ENCODE measurements at regions not wholly inside any gene's neighbourhood (a gene's known extent, or its start where the extent isn't known, plus 50 kb on each side); places are given as distances from the start of the nearest gene placed in this dataset.
"Not testable (repeated sequence)": the region's sequence is repeated elsewhere in the genome, so short reads cannot be mapped to it uniquely, and the experiment has no call there.

DNA sequence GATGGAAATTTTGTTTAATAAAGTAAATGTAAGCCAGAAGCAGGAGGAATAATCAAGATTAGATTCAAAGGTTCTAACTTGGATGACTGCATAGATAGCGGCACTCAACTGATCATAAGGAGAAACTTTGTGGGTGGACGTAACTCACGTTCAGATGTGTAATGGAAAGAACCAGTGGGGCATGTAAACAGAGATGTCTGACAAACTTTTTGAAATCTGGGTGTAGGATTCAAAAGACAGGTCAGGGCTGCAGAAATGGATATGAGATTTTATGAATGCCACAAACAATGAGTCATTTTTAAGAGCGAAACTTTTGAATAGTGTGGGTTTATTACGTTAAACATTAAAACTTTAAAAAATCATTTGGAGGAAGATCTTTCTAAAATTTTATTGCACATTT lies 375.6 kb downstream of the GBA3 start:
- DNase-seq: no peak

DNA sequence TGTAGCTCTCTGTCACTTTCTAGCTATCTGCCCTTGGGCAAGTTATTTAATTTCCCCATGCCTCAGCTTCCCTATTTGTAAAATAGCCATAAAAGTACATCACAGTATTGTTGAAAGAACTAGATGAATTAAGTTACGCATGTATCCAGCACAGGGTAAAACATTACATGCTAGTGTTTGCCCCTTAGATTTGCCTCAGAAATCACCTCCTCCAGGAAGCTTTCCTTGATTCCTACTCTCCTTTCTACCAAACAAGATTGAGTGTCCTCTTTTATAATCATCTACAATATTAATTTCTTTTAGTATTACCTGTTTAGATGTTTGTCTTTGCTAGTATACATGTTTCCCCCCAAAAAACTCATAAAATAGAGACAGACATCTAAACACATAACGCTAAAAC lies 369.5 kb downstream of the GBA3 start:
- DNase-seq: no peak

DNA sequence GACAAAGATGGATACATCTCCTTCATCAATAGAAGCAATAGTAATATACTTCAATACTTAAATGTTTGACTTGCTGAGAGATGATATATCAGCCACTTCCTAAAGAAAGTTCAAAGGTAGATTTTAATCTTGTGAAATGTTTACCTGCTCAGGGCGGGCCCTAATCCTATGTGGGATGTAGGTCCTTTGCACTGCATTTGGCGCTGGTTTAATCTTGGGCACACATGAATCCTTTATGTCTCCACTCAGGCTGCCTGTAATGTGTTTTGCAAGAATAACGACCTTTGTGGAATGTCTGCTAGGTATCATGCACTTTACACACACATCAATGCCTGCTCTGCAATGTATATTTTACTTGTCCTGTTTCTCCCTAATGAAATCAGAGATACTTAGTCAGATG lies 368.7 kb downstream of the GBA3 start:
- DNase-seq: no peak

DNA sequence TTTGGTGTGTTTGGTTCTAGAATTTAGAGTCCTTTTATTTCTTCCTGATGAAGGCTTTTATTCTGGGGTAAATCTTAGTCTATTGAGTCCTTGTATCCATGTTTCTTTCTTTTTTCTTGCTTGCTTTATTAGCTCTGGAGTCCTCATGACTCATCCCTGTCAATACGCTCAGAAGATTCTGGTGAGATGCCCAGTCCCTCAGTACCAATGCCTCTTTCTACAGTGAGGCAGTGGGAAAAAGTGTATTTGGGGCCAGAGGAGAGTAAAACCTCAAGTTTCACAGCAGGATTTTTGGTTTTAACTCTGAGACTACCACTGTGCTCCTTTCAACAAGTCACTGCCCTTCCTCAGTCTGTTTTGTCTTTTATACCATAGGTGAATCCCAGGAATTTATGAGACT lies 368.0 kb downstream of the GBA3 start:
- DNase-seq: no peak

DNA sequence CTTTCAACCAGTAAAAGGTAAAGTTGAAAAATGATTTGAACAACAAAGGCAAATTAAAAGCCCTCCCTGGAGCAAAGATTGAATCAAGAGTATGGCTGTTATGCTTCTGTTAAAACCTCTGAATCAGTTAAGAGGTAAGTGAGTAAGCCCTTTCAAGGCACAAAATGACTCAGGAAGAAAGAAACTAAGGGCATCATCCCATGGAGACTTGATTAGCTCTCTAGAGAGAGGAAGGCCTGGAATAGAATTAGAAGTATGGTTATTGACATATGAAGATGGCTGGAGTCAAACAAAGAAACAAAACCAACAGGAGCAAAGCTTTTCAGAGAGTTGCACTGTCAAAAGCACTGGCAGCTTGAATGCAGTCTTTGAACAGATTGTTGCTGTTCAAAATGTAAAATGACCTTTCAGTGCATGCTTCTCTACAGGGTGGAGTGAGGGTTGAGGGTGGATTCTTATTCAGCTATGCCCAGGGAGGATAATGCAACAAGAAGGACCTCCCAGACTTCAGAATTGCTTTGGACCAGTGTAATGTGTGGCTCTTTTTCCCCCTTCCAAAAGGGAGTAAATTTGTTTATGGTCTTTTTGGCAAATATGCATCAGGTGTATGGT lies 365.5 kb downstream of the GBA3 start:
- no peak for DNase-seq

DNA sequence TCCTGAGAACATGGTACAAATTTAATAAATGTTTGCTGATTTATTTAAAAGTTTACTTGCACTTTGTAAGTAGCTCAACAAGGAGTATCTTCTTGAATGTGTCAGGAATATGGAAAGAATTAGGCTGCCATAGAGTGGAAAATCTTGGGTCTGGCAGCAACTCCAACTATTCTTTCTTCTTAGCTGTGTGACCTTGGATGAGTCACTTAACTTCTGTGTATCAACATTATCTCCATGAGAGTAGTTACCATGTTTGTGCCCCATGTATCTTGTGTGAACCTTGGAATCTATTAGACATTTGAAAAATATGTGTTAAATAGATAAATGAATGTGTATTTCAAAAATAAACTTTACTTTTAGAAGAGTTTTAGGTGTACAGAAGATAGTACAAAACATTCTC lies 348.8 kb downstream of the GBA3 start:
- no peak for DNase-seq

DNA sequence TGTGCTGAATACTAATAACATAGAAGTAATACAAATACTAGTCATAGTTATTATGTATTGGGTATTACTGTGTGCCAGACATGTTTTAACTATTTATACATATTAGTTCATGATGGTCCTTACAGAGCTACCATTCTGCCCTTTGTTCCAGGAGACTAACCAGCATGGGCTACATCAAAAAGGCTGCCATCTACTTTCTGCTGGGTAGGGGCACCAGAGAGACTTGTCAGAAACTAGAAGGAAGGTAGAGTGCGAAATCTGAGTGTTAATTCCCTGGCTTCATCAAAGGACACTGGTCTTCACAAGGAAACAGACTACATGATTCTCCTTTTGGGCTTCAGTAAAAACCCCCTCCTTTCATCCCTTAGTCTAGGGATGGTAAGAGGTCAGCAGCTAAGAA lies 347.8 kb downstream of the GBA3 start:
- DNase-seq: no peak

DNA sequence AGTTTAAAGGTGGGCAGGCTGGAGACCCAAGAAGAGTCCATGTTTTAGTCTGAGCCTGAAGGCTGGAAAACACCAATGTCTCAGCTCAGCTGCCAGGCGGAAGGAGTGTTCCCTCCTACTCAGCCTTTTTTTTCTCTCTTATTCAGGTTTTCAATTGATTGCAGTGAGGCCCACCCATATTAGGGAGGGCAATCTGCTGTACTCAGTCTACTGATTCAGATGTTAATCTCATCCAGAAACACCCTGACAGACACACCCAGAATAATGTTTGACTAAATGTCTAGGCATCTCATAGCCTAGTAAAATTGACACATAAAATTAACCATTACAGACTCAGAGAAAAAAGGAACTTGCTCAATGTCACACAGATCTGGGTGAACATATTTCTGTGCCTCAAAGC lies 347.1 kb downstream of the GBA3 start:
- DNase-seq: no peak

DNA sequence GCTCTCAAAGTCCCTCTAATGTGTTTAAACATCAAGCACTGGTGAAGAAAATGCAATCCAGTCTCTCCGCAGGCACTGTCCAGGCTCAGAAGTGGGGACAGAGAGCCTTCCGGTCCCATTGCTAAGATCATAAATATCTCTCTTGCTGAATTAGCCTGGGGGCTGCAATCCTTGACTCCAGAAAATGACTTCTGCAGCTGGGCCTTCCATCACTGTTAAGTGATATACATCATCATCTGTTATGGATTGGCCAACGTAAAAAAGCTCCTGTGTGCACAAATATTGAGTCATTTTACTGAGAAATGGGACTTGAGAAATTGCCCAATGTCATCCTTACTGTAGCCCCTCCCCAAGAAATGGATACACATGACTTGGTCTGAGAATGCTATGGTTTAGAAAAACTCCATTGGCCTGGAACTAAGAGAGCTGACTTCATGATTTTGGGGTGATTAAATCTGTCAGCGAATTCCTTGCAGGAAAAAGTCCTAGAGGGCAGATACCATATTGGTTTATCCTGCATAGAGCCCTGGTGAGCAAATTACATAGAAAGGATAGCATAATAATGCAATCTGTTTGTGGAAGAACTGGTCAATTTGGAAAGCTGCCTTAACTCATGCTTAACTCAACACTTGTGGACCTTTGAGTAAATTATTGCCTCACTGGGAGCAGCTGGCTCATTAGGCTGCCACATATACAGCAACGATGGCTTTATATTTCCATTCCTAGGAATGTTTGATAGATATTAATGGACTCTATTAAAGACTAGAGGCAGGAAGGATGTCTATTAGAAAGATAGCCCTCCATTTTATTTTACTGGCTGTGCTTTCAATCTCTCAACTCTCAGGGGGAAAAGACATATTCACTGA lies 346.1 kb downstream of the GBA3 start:
- no peak for DNase-seq

DNA sequence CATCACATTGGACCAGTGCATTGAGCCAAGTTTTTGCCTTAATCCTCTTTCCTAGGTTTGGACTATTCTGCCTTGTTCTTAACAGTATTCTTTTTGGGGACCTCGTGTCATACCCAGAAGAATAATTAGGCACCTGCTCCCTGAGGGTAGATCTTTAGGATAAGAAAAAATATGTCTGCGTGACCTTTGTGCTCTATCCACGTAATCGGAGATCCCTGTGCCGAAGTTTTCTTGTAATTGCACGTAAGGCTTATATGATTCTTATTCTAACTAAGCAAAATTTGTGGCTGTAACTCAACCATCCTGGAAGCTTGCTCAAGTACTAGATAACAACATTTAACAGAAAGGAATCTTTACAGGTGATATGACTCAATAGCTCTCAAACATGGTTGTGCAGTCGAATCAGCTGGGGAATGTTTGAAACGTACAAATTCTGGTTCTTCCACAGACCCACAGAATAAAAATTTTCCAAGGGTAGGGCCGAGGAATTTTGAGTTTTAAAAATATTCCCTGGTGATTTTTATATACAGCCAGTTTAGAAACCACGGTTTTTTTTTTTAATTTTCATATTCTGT lies 344.3 kb downstream of the GBA3 start:
- no peak for DNase-seq

DNA sequence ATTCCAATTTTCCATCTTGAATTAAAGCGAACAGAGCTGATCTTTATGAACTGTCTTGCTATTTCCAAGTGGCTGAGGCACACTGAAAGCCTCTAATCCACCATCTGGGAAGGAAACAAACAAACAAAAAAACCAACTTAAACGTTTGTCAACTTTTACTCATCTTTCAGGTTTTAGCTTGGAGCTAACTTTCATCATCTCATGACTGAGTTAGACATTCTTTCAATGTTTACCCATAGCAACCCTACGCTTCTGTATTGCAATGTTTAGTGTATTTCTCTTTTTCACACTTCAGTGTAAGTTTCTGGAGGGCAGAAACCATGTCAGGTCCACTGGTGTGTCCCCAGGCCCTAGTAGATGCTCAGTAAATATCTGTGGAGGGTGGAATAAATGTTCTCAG lies 343.8 kb downstream of the GBA3 start:
- no peak for DNase-seq

DNA sequence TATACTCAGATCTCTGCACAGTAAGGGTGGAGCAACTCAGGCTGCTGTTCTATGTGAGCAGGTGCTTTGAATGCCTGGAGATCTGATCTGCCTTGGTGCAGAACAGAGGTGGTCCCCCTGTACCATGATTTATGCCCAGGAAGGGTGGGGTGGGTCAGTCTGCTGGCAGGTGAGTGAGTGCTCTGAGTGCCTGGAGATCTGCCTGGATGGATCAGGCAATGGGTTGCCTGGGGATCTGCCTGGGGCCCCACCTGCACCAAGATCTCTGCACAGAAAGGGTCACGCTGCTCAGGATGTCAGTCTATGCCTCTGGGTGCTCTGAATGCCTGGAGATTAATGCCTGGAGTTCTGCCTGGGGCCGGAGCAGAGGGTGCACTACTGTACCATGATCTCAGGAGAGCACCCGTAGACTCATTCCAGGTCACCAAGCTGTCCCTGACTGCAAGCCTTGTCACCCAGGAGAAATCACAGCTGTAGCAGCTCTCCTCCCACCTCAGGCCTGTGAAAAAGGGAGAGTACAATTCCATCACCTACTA lies 342.9 kb downstream of the GBA3 start:
- no peak for DNase-seq

DNA sequence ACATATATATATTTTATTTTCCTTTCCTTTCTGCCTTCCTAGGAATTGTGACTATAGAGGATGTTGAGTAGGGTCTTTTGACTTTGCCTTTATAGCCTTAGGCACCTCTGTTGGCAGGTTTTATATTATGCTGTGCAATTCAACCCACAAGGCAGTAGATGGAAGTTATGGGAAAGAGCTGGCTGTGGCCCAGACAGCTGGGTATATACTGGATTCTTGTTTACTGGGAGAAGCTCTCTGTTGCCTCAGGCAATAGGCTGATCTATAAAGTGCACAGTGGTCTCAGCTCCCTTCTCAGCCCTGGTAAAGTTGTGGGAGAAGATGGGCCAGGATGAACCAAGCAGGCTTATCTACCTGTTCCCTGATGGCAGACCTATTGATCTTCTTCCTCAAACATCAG lies 342.0 kb downstream of the GBA3 start:
- DNase-seq: no peak

DNA sequence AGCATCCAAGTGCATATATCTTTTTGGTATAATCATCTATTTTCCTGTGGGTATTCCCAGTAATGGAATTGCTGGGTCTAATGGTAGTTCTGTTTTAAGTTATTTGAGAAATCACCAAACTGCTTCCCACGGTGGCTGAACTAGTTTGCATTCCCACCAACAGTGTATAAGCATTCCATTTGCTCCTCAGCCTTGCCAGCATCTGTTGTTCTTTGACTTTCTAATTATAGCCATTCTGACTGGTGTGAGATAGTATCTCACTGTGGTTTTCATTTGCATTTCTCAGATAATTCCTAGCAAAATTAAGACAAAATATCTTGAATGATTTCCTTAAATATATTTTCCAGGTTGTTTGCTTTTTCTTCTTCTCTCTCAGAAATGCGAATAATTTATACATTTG lies 341.1 kb downstream of the GBA3 start:
- no peak for DNase-seq

DNA sequence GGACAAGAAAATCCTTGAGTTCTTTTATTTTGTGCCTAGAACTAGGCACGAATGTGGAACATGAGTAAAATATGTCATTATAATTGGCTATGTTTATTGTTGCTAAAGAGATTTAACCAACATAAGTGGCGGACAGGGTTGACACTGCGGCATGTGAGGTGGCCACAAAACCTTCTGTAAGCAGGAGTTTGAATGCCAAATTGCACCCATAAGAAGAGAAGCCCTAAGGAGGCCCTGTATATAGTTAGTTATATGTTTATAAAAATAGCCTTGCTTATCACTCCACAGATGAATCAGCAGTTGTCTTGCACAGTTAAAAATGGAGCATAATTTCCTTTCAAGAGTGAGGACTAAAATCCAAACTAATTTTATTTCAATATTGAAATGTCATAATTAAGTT lies 336.1 kb downstream of the GBA3 start:
- DNase-seq: no peak

DNA sequence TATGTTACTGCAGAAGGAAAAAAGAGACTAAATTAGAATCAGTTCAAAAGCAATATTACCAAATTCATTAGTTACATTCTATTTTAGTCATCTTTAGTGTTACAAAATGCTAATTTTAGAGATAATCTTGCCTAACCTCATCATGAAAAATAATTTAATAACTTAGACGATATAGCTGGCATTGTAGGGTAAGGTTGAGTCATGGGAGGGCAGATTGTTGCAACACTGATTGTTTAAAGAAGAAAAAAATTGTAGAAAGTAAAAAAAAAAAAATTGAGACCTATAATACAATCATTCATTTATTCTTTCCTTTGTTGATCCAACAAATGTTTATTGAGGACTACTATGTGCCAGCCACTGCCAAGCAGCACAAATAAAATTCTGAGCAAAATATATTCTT lies 330.9 kb downstream of the GBA3 start:
- DNase-seq: no peak

DNA sequence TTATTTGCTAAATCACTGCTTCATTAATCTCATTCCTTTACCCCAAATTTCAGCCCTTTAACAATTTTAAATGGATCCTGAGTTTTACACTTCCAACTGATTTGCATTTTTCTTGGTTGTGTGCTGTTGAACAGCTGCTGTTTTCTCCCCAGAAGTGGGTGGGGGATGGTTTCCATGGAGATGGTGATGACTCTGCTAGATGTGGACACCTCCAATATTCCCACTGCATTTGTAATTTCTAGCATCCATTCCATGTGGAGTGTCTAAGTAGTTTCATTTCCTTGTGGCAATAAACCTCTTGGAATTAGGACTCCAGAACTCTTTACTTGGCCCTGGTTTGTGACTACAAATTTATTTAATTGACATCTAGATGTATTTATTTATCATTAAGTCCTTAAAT lies 330.4 kb downstream of the GBA3 start:
- DNase-seq: no peak

DNA sequence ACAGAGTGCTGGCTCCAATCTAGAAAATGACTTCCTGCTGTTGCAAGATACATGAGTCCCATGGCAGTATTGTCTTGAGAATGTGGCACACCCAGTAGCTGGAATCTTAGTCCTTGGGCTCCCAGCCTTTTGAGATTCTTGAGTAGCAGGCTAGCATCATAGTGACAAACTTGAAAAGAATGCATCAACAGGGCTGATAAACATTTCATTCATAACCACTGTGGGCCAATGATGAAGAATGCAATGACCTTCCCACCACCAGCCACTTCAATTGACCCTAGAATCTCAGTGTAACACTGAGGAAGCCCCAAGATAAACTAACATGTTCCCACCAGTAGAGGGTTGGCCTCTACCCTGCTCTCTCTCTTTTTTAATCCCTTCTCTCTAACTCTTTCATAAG lies 329.3 kb downstream of the GBA3 start:
- DNase-seq: no peak

DNA sequence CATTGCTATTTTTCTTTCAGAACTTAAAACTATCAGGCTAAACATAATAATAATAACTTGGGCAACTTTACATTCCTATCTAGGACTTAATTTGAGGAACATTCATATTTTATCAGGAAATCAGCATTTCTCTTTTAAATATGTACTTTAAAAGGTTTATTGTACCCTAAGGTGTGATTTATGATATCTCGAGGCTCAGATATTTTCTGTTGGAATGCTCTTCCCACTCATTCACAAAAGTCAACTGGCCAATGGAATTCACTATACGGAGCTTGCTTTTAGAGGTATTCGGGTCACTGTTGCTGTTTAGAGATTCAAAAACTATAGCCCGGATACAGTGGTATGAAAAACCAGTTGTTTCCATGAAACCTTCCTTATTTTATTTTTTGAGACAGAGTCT lies 328.3 kb downstream of the GBA3 start:
- DNase-seq: no peak

DNA sequence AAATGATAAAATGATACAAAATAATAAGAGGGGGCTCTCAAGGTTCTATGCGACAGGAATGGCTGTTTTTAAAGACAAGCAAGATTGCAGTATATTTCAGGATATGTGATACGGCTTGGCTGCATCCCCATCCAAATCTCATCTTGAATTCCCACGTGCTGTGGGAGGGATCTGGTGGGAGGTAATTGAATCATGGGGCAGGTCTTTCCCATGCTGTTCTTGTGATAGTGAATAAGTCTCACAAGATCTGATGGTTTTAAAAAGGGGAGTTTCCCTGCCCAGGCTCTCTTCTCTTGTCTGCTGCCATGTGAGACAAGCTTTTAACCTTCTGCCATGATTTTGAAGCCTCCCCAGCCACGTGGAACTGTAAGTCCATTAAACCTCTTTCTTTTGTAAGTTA lies 327.7 kb downstream of the GBA3 start:
- not testable (repeated sequence) for DNase-seq

DNA sequence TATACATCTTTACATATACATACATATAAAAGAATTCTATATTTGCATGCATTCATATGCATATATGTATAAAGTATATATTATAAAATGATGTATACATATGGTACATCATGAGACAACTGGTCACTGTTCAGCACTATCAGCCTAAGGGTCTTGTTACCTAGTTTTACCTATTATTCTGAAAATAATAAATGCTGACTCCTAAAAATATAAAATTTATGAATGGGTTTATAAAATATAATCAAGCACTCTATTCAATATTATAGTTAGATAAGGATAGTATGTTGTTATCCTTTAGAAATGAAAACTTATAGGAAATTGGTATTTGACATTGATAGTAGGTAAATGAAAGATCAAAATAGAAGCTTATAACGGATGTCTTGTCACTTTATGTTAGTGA lies 324.2 kb downstream of the GBA3 start:
- DNase-seq: no peak

DNA sequence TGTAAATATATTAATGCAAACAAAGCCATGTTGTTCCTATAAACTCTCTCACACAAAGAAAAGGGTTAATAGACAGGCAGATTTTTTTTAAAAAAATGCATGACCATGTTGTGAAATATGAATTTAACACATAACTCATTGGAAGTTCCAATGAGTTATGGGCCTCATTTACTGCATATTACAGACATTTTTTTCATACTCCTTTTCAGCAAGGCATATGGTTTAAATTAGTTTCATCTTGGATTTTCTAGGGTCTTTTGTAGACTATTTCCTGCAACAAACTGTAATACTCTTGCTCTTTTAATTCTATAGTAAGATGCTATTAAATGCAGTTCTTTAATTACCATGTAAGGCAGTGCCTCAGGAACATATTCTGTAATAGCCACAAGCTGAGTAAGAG lies 323.1 kb downstream of the GBA3 start:
- DNase-seq: no peak

DNA sequence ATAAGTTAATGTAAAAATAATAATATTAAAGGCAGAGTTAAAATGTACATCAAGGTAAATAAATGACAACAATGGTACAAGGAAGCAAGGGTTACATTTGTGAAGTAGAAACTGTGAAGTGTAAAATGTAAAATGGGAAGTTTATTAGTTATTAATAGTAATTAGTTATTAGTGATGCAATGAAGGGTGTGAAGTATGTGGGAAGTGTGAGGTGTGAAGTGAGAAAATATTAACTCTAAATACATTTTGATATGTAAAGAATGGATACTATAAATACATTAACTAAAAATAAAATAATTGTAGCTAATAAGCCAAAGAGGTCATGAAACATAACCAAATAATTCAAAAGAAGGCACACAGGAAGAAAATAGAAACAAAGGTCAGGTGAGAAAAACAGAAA lies 316.4 kb downstream of the GBA3 start:
- no peak for DNase-seq

DNA sequence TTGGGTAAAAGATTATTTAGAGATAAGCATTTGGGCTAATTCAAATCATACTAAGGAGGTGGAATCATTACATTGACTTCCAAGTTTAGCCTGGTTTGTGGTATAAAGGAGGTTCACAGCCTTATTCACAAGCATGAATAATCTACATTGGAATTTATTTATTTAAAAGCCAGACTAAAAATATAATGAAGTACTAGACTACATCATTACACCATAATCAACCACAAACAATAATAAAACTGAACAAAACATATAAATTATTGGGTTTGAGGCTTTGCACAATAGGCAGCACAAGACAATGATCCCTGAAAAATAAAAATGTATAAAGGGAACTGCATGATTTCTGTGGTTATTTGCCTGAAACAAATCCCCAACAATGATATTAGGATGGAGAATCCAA lies 314.0 kb downstream of the GBA3 start:
- DNase-seq: no peak

Measured in CD4-positive, alpha-beta T cell treated with Interleukin-4 for 4 hours (primary cell).